Stomach (tissue), 8 donors: ENCODE measurements at regions not wholly inside any gene's neighbourhood (a gene's known extent, or its start where the extent isn't known, plus 50 kb on each side); places are given as distances from the start of the nearest gene placed in this dataset.
A peak's percentile ranks its signal among the peaks of the same experiment; 100 is the strongest.

Experiments
- DNase-seq, 2 donors: peaks; one replicate each; pipeline versions ENCODE4 v3.0.0 to v3.0.0-alpha.2; 2013 to 2019
- H3K27ac ChIP-seq, 5 donors: fragments of 200-600 bp in 4 of 5; sonication (generic) in 4 of 5; one replicate each; pipeline ENCODE4 v1.5.1; 2013 to 2019; ENCODE audit warnings: mild to moderate bottlenecking in 1 of 5, moderate library complexity in 1 of 5
- H3K27me3 ChIP-seq, 3 donors: fragments of 200-600 bp; sonication (generic); one replicate each; pipeline ENCODE4 v1.5.1; 2017 to 2019; ENCODE audit warnings: mixed run types in 1 of 3
- H3K36me3 ChIP-seq, 4 donors: fragments of 200-600 bp; sonication (generic); 1 replicate in 3 of 4; 2 replicates in 1 of 4; pipeline ENCODE4 v1.5.1; 2016 to 2019
- H3K4me1 ChIP-seq, 4 donors: fragments of 200-600 bp; sonication (generic); one replicate each; pipeline ENCODE4 v1.5.1; 2016 to 2019
- H3K4me3 ChIP-seq, 4 donors: fragments of 200-600 bp; sonication (generic) in 3 of 4; one replicate each; pipeline ENCODE4 v1.5.1; 2016 to 2019; ENCODE audit warnings: mild to moderate bottlenecking in 1 of 4
- H3K9me3 ChIP-seq, 4 donors: fragments of 200-600 bp; sonication (generic); one replicate each; pipeline ENCODE4 v1.5.1; 2016 to 2019
- EP300 ChIP-seq: sonication (generic); formaldehyde crosslinking; IDR thresholded peaks from one replicate; pipeline ENCODE4 v1.6.1; 2017; ENCODE audit warnings: antibody characterized with exemption
- POLR2A ChIP-seq, 4 donors: fragments of 450-650 bp; IDR thresholded peaks; one replicate each; pipeline ENCODE4 v1.6.1; 2016; ENCODE audit warnings: antibody characterized with exemption in 4 of 4, control low read depth in 2 of 4, mild to moderate bottlenecking in 1 of 4, moderate library complexity in 1 of 4
- POLR2AphosphoS5 ChIP-seq, 3 donors: sonication (generic); formaldehyde crosslinking; IDR thresholded peaks; one replicate each; pipeline ENCODE4 v1.6.1; 2016; ENCODE audit warnings: antibody characterized with exemption in 3 of 3
- WGBS, 5 donors: extraction: QIAGEN DNeasy Blood & Tissue Kit in 3 of 5; methylation state at CpG; one replicate each; pipeline versions ENCODE4 v1.1.5 to v1.1.7; 2013 to 2018; 5-methylcytosine and 5-hydroxymethylcytosine counted together
- intact Hi-C: fragments of 100-400 bp; cut with DNase I; formaldehyde crosslinking; loops from one replicate; pipeline ENCODE4 v1.15.1; 2023; ENCODE audit warnings: low total_unique reads
- TF ChIP-seq, protein P1 (sequence below), 7 experiments: fragments of 450-650 bp in 4 of 7; fragments of 200-600 bp in 3 of 7; sonication (generic) in 3 of 7; IDR thresholded peaks; one replicate each; pipeline ENCODE4 v1.5.1; 2016 to 2019; ENCODE audit warnings: antibody characterized with exemption in 7 of 7, control low read depth in 2 of 7, mild to moderate bottlenecking in 1 of 7
- donor health status: healthy with polysubstance abuse.
- donor health status: Bipolar disorder and iron deficiency.
- donor health status: healthy.

DNA sequence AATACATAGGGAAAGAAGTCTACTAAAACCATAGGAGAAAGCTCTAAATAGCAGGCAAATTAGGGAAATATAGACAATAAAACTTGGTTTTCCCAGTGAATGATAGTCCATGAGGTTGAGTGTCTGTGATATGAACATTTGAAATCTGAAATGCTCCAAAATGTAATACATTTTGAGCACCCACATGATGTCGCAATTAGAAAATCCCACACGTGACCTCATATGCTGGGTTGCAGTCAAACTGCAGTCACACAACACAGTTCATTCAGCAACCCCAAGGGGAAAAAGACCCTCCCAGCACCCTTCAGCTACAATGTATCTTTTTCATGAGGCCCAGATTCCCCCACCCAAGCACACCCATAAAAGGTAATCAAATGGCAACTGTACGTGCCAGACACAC lies 155.6 kb downstream of the BTC start:
- Histone ChIP-seq H3K36me3 (no peaks in the 10 kb centered on the region), H3K27ac (no peak overlapping the region), H3K9me3 (no peaks in the 10 kb centered on the region), H3K27me3 (no peaks in the 10 kb centered on the region), H3K4me1 (peaks cover 0 to 8% (median 0%) of the 10 kb centered on the region in 4 donors), H3K4me3 (no peak overlapping the region)
- no peak for DNase-seq
- TF ChIP-seq POLR2AphosphoS5 (IDR thresholded peaks at IDR 0.05) (no peak), EP300 (no peak), POLR2A (IDR thresholded peaks at IDR 0.05) (no peak)
- TF ChIP-seq, protein P1, sequence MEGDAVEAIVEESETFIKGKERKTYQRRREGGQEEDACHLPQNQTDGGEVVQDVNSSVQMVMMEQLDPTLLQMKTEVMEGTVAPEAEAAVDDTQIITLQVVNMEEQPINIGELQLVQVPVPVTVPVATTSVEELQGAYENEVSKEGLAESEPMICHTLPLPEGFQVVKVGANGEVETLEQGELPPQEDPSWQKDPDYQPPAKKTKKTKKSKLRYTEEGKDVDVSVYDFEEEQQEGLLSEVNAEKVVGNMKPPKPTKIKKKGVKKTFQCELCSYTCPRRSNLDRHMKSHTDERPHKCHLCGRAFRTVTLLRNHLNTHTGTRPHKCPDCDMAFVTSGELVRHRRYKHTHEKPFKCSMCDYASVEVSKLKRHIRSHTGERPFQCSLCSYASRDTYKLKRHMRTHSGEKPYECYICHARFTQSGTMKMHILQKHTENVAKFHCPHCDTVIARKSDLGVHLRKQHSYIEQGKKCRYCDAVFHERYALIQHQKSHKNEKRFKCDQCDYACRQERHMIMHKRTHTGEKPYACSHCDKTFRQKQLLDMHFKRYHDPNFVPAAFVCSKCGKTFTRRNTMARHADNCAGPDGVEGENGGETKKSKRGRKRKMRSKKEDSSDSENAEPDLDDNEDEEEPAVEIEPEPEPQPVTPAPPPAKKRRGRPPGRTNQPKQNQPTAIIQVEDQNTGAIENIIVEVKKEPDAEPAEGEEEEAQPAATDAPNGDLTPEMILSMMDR (IDR thresholded peaks at IDR 0.05) = no peak
- 77 to 86% (median 83%) methylated on average over 3 of the region's 3 CpGs for WGBS, 5 donors
- intact Hi-C loops = no loop called here

GRCh38 chr4:74640111-74640903 lies 154.0 kb downstream of the BTC start:
- no peak overlapping the region for H3K27ac ChIP-seq
- no peaks in the 10 kb centered on the region for H3K9me3 ChIP-seq
- peak in 1 of 2 donors; percentile 61 for DNase-seq
- intact Hi-C loops = no loop called here
- H3K36me3 ChIP-seq = no peaks in the 10 kb centered on the region
- WGBS, 5 donors = 75 to 79% (median 77%) methylated on average over 4 of the region's 4 CpGs
- H3K4me3 ChIP-seq = no peak overlapping the region
- TF ChIP-seq EP300 = no peak
- no peak for TF ChIP-seq POLR2A (IDR thresholded peaks at IDR 0.05)
- TF ChIP-seq POLR2AphosphoS5 (IDR thresholded peaks at IDR 0.05) = peak in 1 of 3 donors; percentile 51
- TF ChIP-seq, protein P1 (IDR thresholded peaks at IDR 0.05) = no peak
- H3K27me3 ChIP-seq = no peaks in the 10 kb centered on the region
- peaks cover 0 to 8% (median 0%) of the 10 kb centered on the region in 4 donors for H3K4me1 ChIP-seq

- intact Hi-C loops = no loop called here
- peaks cover 0 to 8% (median 0%) of the 10 kb centered on the region in 4 donors for H3K4me1 ChIP-seq
- H3K36me3 ChIP-seq = no peaks in the 10 kb centered on the region
- TF ChIP-seq, protein P1 (IDR thresholded peaks at IDR 0.05) = no peak
- no peak for TF ChIP-seq POLR2AphosphoS5 (IDR thresholded peaks at IDR 0.05)
- DNase-seq = no peak
- no peaks in the 10 kb centered on the region for H3K9me3 ChIP-seq
- H3K27me3 ChIP-seq = no peaks in the 10 kb centered on the region
- WGBS, 5 donors = 63 to 83% (median 78%) methylated on average over 1 of the region's 1 CpG
- H3K27ac ChIP-seq = no peak overlapping the region
- H3K4me3 ChIP-seq = no peak overlapping the region
Observed at GRCh38 chr4:74642006-74642405, 152.3 kb downstream of the BTC start.

DNA sequence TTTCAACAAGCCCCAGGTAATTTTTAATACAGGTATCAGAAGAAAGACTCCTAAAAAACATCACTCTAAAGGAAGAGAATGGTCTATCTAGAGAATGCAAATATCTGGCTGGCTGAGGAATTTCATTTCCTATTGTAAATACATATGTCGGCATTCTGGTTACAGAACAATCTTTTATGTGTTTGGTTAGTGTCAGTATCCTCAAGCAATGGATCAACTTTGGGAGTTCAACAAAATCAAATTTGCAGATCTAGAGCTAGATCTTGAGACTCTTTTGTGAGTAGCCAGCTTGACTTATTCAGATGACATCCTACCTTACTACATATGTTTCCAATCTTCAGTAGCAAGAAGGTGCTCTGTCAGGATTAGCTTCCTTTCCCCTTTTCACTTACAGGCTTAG lies 145.1 kb downstream of the BTC start:
- TF ChIP-seq POLR2AphosphoS5 (IDR thresholded peaks at IDR 0.05) (no peak), POLR2A (IDR thresholded peaks at IDR 0.05) (no peak), EP300 (no peak)
- TF ChIP-seq, protein P1 (IDR thresholded peaks at IDR 0.05) = no peak
- no peaks in the 10 kb centered on the region for H3K27me3 ChIP-seq
- DNase-seq = no peak
- H3K27ac ChIP-seq = no peak overlapping the region
- intact Hi-C loops = no loop called here
- WGBS, 5 donors = 29 to 53% (median 43%) methylated on average over 1 of the region's 1 CpG
- H3K9me3 ChIP-seq = no peaks in the 10 kb centered on the region
- no peak overlapping the region for H3K4me3 ChIP-seq
- no peaks in the 10 kb centered on the region for H3K4me1 ChIP-seq
- H3K36me3 ChIP-seq = no peaks in the 10 kb centered on the region
